Loucy (cell line): ENCODE measurements at regions not wholly inside any gene's neighbourhood (a gene's known extent, or its start where the extent isn't known, plus 50 kb on each side); places are given as distances from the start of the nearest gene placed in this dataset.

Source experiments
- EZH2phosphoT487 ChIP-seq: fragments of 200-600 bp; IDR thresholded peaks from 2 replicates; pipeline ENCODE4 v1.6.1; 2018; ENCODE audit warnings: antibody characterized with exemption, mild to moderate bottlenecking, moderate library complexity, borderline replicate concordance
- TF ChIP-seq, protein P1 (sequence below): fragments of 200-600 bp; sonication (generic); conservative IDR thresholded peaks from 2 replicates; pipeline ENCODE4 v1.5.1; 2014; ENCODE audit warnings: mild to moderate bottlenecking, antibody characterized with exemption, low read length

DNA sequence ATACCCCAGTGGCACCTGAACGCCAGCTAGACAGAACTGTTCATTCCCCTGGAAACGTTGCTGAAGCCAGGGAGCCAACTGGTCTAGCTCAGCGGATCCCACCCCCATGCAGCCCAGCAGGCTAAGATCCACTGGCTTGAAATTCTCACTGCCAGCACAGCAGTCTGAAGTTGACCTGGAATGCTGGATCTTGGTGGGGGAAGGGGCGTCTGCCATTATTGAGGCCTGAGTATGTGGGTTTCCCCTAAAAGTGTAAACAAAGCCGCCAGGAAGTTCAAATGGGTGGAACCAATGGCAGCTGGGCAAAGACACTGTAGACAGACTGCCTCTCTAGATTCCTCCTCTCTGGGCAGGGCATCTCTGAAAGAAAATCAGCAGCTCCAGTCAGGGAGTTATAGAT, 213.0 kb downstream of the NKX6-1 start:
- TF ChIP-seq, protein P1, sequence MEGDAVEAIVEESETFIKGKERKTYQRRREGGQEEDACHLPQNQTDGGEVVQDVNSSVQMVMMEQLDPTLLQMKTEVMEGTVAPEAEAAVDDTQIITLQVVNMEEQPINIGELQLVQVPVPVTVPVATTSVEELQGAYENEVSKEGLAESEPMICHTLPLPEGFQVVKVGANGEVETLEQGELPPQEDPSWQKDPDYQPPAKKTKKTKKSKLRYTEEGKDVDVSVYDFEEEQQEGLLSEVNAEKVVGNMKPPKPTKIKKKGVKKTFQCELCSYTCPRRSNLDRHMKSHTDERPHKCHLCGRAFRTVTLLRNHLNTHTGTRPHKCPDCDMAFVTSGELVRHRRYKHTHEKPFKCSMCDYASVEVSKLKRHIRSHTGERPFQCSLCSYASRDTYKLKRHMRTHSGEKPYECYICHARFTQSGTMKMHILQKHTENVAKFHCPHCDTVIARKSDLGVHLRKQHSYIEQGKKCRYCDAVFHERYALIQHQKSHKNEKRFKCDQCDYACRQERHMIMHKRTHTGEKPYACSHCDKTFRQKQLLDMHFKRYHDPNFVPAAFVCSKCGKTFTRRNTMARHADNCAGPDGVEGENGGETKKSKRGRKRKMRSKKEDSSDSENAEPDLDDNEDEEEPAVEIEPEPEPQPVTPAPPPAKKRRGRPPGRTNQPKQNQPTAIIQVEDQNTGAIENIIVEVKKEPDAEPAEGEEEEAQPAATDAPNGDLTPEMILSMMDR = no peak
- TF ChIP-seq EZH2phosphoT487 = no peak
